BLaER1 treated with 17β-estradiol and CSF1 and Interleukin-3, amounts not matched to agents 10 nM and 100 nM (cell line): ENCODE measurements at regions not wholly inside any gene's neighbourhood (a gene's known extent, or its start where the extent isn't known, plus 50 kb on each side); places are given as distances from the start of the nearest gene placed in this dataset.

Experiments used
- H3K27ac ChIP-seq, 11 experiments: shearing (Covaris generic); formaldehyde crosslinking; 2 replicates each; pipeline ENCODE4 v1.8.1; 2022
- H3K27me3 ChIP-seq, 11 experiments: shearing (Covaris generic); formaldehyde crosslinking; 2 replicates each; pipeline ENCODE4 v1.8.1; 2022
- H3K36me3 ChIP-seq, 11 experiments: shearing (Covaris generic); formaldehyde crosslinking; 2 replicates each; pipeline ENCODE4 v1.8.1; 2022
- H3K4me1 ChIP-seq, 10 experiments: shearing (Covaris generic); formaldehyde crosslinking; 2 replicates each; pipeline ENCODE4 v1.8.1; 2022
- H3K4me2 ChIP-seq, 11 experiments: shearing (Covaris generic); formaldehyde crosslinking; 2 replicates each; pipeline ENCODE4 v1.8.1; 2022
- H3K4me3 ChIP-seq, 10 experiments: shearing (Covaris generic); formaldehyde crosslinking; 2 replicates each; pipeline ENCODE4 v1.8.1; 2022
- H3K9ac ChIP-seq, 11 experiments: shearing (Covaris generic); formaldehyde crosslinking; 2 replicates each; pipeline ENCODE4 v1.8.1; 2022
- H3K9me3 ChIP-seq, 11 experiments: shearing (Covaris generic); formaldehyde crosslinking; replicated peaks in 1 of 11; 2 replicates each; pipeline ENCODE4 v1.8.1; 2022
- H4K20me1 ChIP-seq, 11 experiments: shearing (Covaris generic); formaldehyde crosslinking; 2 replicates each; pipeline ENCODE4 v1.8.1; 2022
- Cebpa-rat ChIP-seq, 11 experiments: shearing (Covaris generic); IDR thresholded peaks; 2 replicates each; pipeline ENCODE4 v1.8.1; 2022

DNA sequence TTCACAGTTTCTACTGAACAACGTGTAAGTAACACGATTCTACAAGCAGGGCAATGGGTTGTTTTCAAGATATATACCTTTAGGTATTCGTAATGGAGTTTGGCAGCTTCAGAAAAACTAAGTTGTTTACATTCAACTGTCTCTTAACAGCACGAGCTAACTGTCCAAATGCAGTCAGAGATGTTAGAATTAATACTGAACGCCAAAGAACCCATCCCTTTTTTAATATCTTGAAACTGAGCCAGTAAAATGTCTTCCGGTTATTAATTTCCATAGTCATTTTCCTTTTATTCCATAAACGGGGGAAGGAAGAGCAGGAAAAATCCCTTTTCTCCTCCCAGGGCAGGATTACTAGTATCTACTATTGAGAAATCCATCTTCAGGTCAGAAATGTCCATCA, 129.0 kb upstream of the THBS1 start:
- Histone ChIP-seq H3K9ac (no peak overlapping the region), H3K9me3 (no peaks in the 10 kb centered on the region), H3K4me2 (no peak overlapping the region), H4K20me1 (no peaks in the 10 kb centered on the region), H3K27ac (no peak overlapping the region), H3K4me1 (peaks cover 0 to 50% (median 2%) of the 10 kb centered on the region in 10 experiments; a peak in 8 of 20 replicates), H3K4me3 (no peak overlapping the region), H3K27me3 (no peaks in the 10 kb centered on the region), H3K36me3 (no peaks in the 10 kb centered on the region)
- no peak for TF ChIP-seq Cebpa-rat (IDR thresholded peaks at IDR 0.05)

DNA sequence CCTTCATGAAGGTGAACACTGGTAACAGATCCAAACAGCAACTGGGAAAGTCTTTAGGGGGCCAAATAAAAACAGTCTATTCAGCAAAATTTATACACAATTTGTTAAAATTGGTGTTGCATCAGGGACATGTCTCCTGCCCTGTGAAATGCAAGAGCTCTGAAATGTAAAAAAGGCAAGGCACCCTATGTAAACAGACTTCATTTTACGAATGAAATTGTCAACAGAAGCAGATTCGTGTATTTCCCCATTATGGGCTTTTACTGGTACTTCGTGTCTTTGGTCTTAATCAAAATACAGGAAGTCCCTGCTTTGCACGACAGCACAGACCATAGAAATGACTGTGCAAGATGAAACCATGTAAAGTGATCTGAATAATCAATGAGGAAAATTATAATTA, 127.3 kb upstream of the THBS1 start:
- H3K4me3 ChIP-seq: no peak overlapping the region
- H3K4me1 ChIP-seq: peaks cover 0 to 44% (median 2%) of the 10 kb centered on the region in 10 experiments; a peak in 8 of 20 replicates
- H3K4me2 ChIP-seq: peak overlapping the region in 3 of 11 experiments; percentile 47 to 78 (median 61); a peak in 7 of 22 replicates
- no peaks in the 10 kb centered on the region for H3K27me3 ChIP-seq
- no peaks in the 10 kb centered on the region for H3K36me3 ChIP-seq
- peak overlapping the region in 3 of 11 experiments; percentile 11 to 47 (median 43); a peak in 3 of 22 replicates for H3K9ac ChIP-seq
- H3K27ac ChIP-seq: peak overlapping the region in 5 of 11 experiments; percentile 24 to 78 (median 67); a peak in 9 of 22 replicates
- TF ChIP-seq Cebpa-rat (IDR thresholded peaks at IDR 0.05): no peak
- H4K20me1 ChIP-seq: no peaks in the 10 kb centered on the region
- H3K9me3 ChIP-seq: peaks cover 0 to 5% (median 0%) of the 10 kb centered on the region in 11 experiments; a peak in 1 of 22 replicates

DNA sequence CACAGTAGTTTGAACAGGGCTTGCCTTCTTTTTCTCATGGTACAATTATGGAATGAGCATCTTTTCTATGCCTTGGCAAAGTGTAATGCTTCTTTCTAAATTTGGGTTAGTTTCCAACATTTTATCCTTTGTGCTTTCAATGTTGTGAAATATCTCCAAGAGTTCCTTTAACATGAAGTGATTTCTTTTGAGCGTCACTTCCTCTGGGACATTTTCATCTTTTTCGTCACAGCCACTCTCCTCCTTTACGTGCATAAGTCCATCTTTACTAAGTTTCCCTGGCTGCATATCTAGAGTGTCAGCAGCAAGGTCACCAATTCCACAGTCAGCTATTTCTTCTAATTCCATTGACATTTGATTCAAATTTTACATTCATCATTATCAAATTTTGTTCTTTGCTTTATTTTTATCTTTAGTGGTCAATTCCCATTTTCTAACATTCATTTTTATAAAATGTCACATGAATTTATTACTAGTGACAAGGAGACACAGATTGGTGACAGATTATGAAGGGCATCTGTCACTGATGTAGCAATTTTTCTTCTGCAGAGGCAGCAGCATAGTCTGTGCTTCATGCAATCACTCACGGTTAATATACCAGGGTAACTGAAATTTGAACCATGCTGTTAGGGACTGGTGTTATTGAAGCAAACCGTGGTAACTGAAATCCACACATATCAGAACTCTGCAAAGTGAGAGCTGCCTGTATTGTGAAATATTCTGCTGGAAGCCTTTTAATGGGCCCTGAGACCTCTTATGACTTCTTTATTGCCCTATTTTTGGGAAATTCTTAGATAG, 126.5 kb upstream of the THBS1 start:
- Histone ChIP-seq H3K36me3 (no peaks in the 10 kb centered on the region), H3K4me2 (peak overlapping the region in 3 of 11 experiments; percentile 36 to 61 (median 59); a peak in 6 of 22 replicates), H3K27ac (peak overlapping the region in 3 of 11 experiments; percentile 29 to 78 (median 67); a peak in 5 of 22 replicates), H3K4me1 (peaks cover 0 to 43% (median 2%) of the 10 kb centered on the region in 10 experiments; a peak in 8 of 20 replicates), H3K9me3 (peaks cover 0 to 5% (median 0%) of the 10 kb centered on the region in 11 experiments; a peak in 1 of 22 replicates), H3K9ac (peak overlapping the region in 1 of 11 experiments; percentile 22; a peak in 1 of 22 replicates), H3K27me3 (no peaks in the 10 kb centered on the region), H4K20me1 (no peaks in the 10 kb centered on the region), H3K4me3 (no peak overlapping the region)
- TF ChIP-seq Cebpa-rat (IDR thresholded peaks at IDR 0.05): no peak

DNA sequence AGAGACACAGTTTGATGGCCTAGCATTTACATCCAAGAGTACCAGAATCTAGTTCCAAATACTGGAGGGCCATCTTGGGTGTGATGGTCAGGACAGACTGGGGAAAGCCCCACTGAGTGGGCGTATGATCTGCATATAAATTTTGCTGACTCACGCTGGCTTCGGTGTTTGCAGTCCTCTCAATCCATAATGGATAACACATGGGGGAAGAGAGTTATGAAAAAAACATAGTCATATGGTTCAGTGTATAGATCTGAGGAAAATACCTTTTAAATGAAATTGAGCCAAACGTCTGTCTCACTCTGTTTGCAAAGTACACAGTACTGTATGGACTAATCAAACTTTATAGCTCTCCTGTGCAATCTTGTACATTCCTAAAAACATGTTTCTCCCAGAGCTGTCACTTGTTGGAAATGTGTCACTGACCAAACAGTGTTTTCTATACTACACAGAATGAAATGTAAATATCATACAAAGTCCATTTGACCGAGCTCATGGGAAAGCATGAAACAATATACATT, 125.3 kb upstream of the THBS1 start:
- Histone ChIP-seq H3K36me3 (no peaks in the 10 kb centered on the region), H3K4me1 (peaks cover 0 to 35% (median 2%) of the 10 kb centered on the region in 10 experiments; a peak in 8 of 20 replicates), H3K27ac (peak overlapping the region in 2 of 11 experiments; percentile 67 to 78; a peak in 2 of 22 replicates), H3K4me2 (peak overlapping the region in 3 of 11 experiments; percentile 36 to 61 (median 59); a peak in 5 of 22 replicates), H3K9me3 (peaks cover 0 to 5% (median 0%) of the 10 kb centered on the region in 11 experiments; a peak in 1 of 22 replicates), H3K9ac (no peak overlapping the region), H4K20me1 (no peaks in the 10 kb centered on the region), H3K27me3 (no peaks in the 10 kb centered on the region), H3K4me3 (no peak overlapping the region)
- TF ChIP-seq Cebpa-rat (IDR thresholded peaks at IDR 0.05): no peak

DNA sequence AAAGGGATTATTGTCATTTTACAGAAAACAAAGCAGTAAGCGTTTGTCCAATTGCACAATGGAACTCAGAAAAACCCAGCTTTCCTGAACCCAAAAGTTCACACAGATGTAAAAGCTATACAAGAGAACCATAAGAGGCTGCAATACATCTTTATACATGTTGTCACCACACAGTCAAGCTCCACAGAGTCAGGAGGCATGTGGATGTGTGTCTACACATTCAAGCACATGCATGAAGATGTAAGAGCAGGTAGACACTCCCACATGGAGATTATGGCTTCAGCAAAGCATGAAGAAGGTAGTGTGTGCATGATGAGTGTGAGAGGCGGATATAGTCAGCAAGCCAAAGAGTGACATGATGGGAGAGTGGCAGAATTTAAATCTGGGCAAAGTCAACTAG, 124.7 kb upstream of the THBS1 start:
- H4K20me1 ChIP-seq: no peaks in the 10 kb centered on the region
- peaks cover 0 to 5% (median 0%) of the 10 kb centered on the region in 11 experiments; a peak in 1 of 22 replicates for H3K9me3 ChIP-seq
- 0 out of 22 replicates have a peak overlapping the region, but pooled peaks of 1 of the 11 experiments have one; percentile 67 for H3K27ac ChIP-seq
- TF ChIP-seq Cebpa-rat (IDR thresholded peaks at IDR 0.05): no peak
- no peak overlapping the region for H3K4me3 ChIP-seq
- peak overlapping the region in 1 of 11 experiments; percentile 61; a peak in 1 of 22 replicates for H3K4me2 ChIP-seq
- H3K4me1 ChIP-seq: peaks cover 0 to 35% (median 2%) of the 10 kb centered on the region in 10 experiments; a peak in 8 of 20 replicates
- no peaks in the 10 kb centered on the region for H3K27me3 ChIP-seq
- H3K36me3 ChIP-seq: no peaks in the 10 kb centered on the region
- no peak overlapping the region for H3K9ac ChIP-seq

DNA sequence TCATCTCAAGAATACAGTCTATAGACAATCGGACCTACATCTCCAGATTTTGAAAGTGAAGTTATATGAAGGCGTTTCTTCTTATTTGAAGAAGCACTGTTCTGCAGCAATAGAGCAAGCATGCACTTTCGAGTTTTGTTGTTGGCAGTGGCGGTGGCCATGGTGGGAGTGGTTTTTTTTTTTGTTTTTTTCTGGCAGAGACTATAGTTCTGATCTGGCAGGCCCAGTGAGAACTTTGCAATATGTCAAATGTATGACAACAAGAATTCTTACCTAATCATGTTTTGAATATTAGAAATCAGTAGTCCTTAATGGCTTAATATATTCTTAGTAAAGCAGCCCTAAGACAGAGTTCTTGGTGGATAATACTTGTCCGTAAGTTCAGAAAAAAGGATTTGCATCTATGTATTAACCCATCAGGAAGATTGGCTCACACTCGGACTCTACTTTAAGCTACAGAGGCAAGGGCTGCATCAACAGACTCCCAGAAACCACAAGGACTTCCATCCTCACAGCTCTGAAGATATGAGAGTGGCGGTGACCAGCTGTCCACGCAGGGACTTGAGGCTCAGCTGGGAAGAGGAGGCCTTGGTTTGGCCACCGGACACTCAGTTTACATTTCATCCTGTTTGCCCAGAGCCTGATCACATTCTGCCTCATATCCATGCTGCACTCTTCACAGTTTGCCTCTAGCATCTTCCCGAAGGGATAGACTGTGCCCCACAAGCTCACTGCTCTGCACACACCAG, 124.1 kb upstream of the THBS1 start:
- no peak overlapping the region for H3K4me2 ChIP-seq

DNA sequence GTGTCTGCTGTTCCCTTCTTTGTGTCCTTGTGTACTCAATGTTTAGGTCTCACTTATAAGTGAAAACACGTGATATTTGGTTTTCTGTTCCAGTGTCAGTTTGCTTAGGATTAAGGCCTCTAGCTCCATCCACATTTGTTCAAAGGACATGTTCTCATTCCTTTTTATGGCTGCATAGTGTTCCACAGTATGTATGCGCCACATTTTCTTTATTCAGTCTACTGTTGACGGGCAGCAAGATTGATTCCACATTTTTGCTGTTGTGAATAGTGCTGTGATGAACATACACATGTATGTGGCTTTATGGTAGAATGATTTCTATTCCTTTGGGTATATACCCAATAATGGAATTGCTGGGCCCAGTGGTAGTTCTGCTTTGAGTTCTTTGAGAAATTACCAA, 122.7 kb upstream of the THBS1 start:
- no peaks in the 10 kb centered on the region for H4K20me1 ChIP-seq
- no peak overlapping the region for H3K4me2 ChIP-seq
- no peak overlapping the region for H3K4me3 ChIP-seq
- no peak overlapping the region for H3K27ac ChIP-seq
- no peaks in the 10 kb centered on the region for H3K36me3 ChIP-seq
- no peaks in the 10 kb centered on the region for H3K27me3 ChIP-seq
- peaks cover 0 to 5% (median 0%) of the 10 kb centered on the region in 11 experiments; a peak in 1 of 22 replicates for H3K9me3 ChIP-seq
- H3K4me1 ChIP-seq: peaks cover 0 to 48% (median 2%) of the 10 kb centered on the region in 10 experiments; a peak in 8 of 20 replicates
- no peak overlapping the region for H3K9ac ChIP-seq
- no peak for TF ChIP-seq Cebpa-rat (IDR thresholded peaks at IDR 0.05)

More for the DNA sequence above, 124.1 kb upstream of the THBS1 start:
- Histone ChIP-seq H3K4me1 (peaks cover 0 to 39% (median 2%) of the 10 kb centered on the region in 10 experiments; a peak in 8 of 20 replicates), H3K27ac (no peak overlapping the region), H3K9me3 (peaks cover 0 to 5% (median 0%) of the 10 kb centered on the region in 11 experiments; a peak in 1 of 22 replicates), H3K9ac (no peak overlapping the region), H3K27me3 (no peaks in the 10 kb centered on the region), H4K20me1 (no peaks in the 10 kb centered on the region), H3K4me3 (no peak overlapping the region), H3K36me3 (no peaks in the 10 kb centered on the region)
- TF ChIP-seq Cebpa-rat (IDR thresholded peaks at IDR 0.05): no peak

DNA sequence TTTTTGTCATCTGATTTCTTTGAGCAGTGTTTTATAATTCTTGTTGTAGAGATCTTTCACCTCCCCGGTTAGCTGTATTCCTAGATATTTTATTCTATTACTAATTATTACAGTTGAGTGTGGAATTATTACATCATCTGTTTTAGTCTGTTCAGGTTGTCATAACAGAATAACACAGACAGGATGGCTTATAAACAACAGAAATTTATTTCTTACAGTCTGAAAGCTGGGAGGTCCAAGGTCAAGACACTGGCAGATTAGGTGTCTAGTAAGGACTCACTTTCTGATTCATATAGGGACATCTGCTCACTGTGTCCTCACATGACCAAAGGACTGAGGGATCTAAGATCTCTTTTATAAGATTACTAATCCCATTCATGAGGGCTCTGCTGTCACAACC, 121.3 kb upstream of the THBS1 start:
- no peak for TF ChIP-seq Cebpa-rat (IDR thresholded peaks at IDR 0.05)
- H3K4me2 ChIP-seq: no peak overlapping the region
- H3K27ac ChIP-seq: no peak overlapping the region
- peaks cover 0 to 5% (median 0%) of the 10 kb centered on the region in 11 experiments; a peak in 1 of 22 replicates for H3K9me3 ChIP-seq
- no peaks in the 10 kb centered on the region for H4K20me1 ChIP-seq
- H3K36me3 ChIP-seq: no peaks in the 10 kb centered on the region
- H3K4me1 ChIP-seq: peaks cover 0 to 39% (median 0%) of the 10 kb centered on the region in 10 experiments; a peak in 6 of 20 replicates
- no peaks in the 10 kb centered on the region for H3K27me3 ChIP-seq
- H3K4me3 ChIP-seq: no peak overlapping the region
- no peak overlapping the region for H3K9ac ChIP-seq
